ENCODE measurements at regions not wholly inside any gene's neighbourhood (a gene's known extent, or its start where the extent isn't known, plus 50 kb on each side); places are given as distances from the start of the nearest gene placed in this dataset.

DNA sequence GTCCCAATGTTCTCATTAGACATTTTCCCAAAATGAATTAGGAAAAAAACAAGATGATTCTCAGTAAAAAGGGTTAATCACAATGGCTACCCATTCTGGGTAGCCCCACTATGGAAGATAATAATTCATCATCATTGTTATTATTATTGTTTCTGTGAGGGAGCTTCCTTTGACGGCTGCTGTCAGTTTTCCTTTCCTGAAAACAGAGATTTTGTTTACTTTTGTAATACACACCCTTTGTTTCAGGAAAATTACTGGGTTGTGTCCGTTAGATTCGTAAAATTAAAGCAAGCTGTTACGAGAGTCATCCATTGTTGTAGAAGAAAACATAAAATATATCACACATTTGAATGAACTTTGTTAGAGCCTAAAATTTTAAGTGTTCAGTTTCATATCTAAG is 192.9 kb upstream of the ANKRD50 start:
- TF ChIP-seq, protein P1, sequence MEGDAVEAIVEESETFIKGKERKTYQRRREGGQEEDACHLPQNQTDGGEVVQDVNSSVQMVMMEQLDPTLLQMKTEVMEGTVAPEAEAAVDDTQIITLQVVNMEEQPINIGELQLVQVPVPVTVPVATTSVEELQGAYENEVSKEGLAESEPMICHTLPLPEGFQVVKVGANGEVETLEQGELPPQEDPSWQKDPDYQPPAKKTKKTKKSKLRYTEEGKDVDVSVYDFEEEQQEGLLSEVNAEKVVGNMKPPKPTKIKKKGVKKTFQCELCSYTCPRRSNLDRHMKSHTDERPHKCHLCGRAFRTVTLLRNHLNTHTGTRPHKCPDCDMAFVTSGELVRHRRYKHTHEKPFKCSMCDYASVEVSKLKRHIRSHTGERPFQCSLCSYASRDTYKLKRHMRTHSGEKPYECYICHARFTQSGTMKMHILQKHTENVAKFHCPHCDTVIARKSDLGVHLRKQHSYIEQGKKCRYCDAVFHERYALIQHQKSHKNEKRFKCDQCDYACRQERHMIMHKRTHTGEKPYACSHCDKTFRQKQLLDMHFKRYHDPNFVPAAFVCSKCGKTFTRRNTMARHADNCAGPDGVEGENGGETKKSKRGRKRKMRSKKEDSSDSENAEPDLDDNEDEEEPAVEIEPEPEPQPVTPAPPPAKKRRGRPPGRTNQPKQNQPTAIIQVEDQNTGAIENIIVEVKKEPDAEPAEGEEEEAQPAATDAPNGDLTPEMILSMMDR (IDR thresholded peaks at IDR 0.05; ENCODE audit: low read depth, low read length, poor library complexity, severe bottlenecking): no peak
- TF ChIP-seq EZH2phosphoT487 (IDR thresholded peaks at IDR 0.05; ENCODE audit: borderline replicate concordance, low read length): no peak

All from DOHH2 (cell line).